ENCODE measurements at regions not wholly inside any gene's neighbourhood (a gene's known extent, or its start where the extent isn't known, plus 50 kb on each side); places are given as distances from the start of the nearest gene placed in this dataset.

GRCh38 chr12:65631621-65632111 is 192.6 kb upstream of the HMGA2 start (continued):
- TF ChIP-seq REST (IDR thresholded peaks at IDR 0.05) (no peak), FOSL2 (IDR thresholded peaks at IDR 0.05) (peak; percentile 98), FOSL2 (CRISPR knock-in tag; IDR thresholded peaks at IDR 0.05) (peak; percentile 98), POLR2A (IDR thresholded peaks at IDR 0.05; ENCODE audit: low read length) (no peak), PHF8 (IDR thresholded peaks at IDR 0.05; ENCODE audit: borderline replicate concordance, low read depth) (no peak), FOXS1 (CRISPR knock-in tag; IDR thresholded peaks at IDR 0.05) (peak; percentile 63; the same call in 1 of the 2 replicates), HMGXB4 (CRISPR knock-in tag; IDR thresholded peaks at IDR 0.05; ENCODE audit: borderline replicate concordance) (no peak), HEYL (CRISPR knock-in tag; IDR thresholded peaks at IDR 0.05) (no peak), NR3C1 (IDR thresholded peaks at IDR 0.05) (no peak), ZSCAN20 (CRISPR knock-in tag; IDR thresholded peaks at IDR 0.05) (no peak), NPAS2 (CRISPR knock-in tag; IDR thresholded peaks at IDR 0.05; ENCODE audit: borderline replicate concordance) (no peak), PBX3 (IDR thresholded peaks at IDR 0.05) (0 out of 2 replicates have a peak, but pooled peaks have one; percentile 30), RAD21 (conservative IDR thresholded peaks at IDR 0.05 in 1 of 2, IDR thresholded peaks at IDR 0.05 in 1 of 2) (peak in 1 of 2 experiments; percentile 58; a peak in 3 of 5 replicates), BCL3 (IDR thresholded peaks at IDR 0.05) (peak; percentile 59; the same call in 2 of the 3 replicates), JUN (IDR thresholded peaks at IDR 0.05) (peak; percentile 91 to 92; a peak in 4 of 5 replicates), ZNF302 (CRISPR knock-in tag; IDR thresholded peaks at IDR 0.05) (no peak), CBX8 (IDR thresholded peaks at IDR 0.05) (no peak), BHLHE40 (IDR thresholded peaks at IDR 0.05; ENCODE audit: low read depth, low read length) (no peak), EHMT2 (IDR thresholded peaks at IDR 0.05; ENCODE audit: low read depth) (no peak), MAZ (IDR thresholded peaks at IDR 0.05; ENCODE audit: borderline replicate concordance, low read depth, low read length) (no peak), E2F6 (IDR thresholded peaks at IDR 0.05; ENCODE audit: borderline replicate concordance, low read depth) (no peak), MAFK (IDR thresholded peaks at IDR 0.05; ENCODE audit: partially characterized antibody) (peak; percentile 47), ATOH8 (CRISPR knock-in tag; IDR thresholded peaks at IDR 0.05; ENCODE audit: low read depth) (no peak), SMC3 (IDR thresholded peaks at IDR 0.05) (peak; percentile 54), POLR2AphosphoS2 (conservative IDR thresholded peaks at IDR 0.05; ENCODE audit: low read length) (no peak), FOSB (CRISPR knock-in tag; IDR thresholded peaks at IDR 0.05) (no peak), CBX2 (IDR thresholded peaks at IDR 0.05; ENCODE audit: borderline replicate concordance, low read depth) (no peak), MYC (IDR thresholded peaks at IDR 0.05; ENCODE audit: borderline replicate concordance, low read length) (no peak), TFCP2L1 (CRISPR knock-in tag; IDR thresholded peaks at IDR 0.05) (no peak), RARB (CRISPR knock-in tag; IDR thresholded peaks at IDR 0.05) (0 out of 2 replicates have a peak, but pooled peaks have one; percentile 57), HOXB5 (CRISPR knock-in tag; IDR thresholded peaks at IDR 0.05) (no peak), HES2 (IDR thresholded peaks at IDR 0.05) (peak; percentile 40; the same call in 1 of the 2 replicates), EHF (CRISPR knock-in tag; IDR thresholded peaks at IDR 0.05) (no peak), CHD4 (IDR thresholded peaks at IDR 0.05; ENCODE audit: borderline replicate concordance) (no peak), MAX (IDR thresholded peaks at IDR 0.05) (peak; percentile 90)

Data from A549 (cell line).